GM12874 (cell line): ENCODE measurements at regions not wholly inside any gene's neighbourhood (a gene's known extent, or its start where the extent isn't known, plus 50 kb on each side); places are given as distances from the start of the nearest gene placed in this dataset.

Source experiments
- TF ChIP-seq, protein P1 (sequence below): IDR thresholded peaks from 2 replicates; pipeline ENCODE4 v1.5.1; 2011; ENCODE audit warnings: low read depth, mild to moderate bottlenecking, control low read depth, low read length, moderate library complexity; ENCODE audit not compliant: insufficient read depth

DNA sequence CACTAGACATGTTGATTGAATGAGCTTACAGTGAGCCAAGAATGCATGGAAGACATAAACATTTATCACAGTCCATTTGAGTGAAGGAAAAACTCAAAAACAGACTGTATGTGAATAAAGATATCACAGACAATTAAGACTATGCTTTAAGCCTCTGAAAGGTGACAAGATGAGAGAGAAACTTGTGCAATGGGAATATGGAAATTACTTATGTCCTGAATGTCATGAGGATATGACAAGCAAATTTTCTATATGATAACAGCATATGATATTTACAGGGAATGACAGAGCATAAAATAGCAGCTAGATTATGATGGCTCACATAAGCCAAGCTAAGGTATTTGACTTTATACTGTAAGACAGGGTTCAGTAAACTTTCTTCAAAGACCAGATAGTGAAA, 1153.1 kb upstream of the USP15 start:
- TF ChIP-seq, protein P1, sequence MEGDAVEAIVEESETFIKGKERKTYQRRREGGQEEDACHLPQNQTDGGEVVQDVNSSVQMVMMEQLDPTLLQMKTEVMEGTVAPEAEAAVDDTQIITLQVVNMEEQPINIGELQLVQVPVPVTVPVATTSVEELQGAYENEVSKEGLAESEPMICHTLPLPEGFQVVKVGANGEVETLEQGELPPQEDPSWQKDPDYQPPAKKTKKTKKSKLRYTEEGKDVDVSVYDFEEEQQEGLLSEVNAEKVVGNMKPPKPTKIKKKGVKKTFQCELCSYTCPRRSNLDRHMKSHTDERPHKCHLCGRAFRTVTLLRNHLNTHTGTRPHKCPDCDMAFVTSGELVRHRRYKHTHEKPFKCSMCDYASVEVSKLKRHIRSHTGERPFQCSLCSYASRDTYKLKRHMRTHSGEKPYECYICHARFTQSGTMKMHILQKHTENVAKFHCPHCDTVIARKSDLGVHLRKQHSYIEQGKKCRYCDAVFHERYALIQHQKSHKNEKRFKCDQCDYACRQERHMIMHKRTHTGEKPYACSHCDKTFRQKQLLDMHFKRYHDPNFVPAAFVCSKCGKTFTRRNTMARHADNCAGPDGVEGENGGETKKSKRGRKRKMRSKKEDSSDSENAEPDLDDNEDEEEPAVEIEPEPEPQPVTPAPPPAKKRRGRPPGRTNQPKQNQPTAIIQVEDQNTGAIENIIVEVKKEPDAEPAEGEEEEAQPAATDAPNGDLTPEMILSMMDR = no peak

DNA sequence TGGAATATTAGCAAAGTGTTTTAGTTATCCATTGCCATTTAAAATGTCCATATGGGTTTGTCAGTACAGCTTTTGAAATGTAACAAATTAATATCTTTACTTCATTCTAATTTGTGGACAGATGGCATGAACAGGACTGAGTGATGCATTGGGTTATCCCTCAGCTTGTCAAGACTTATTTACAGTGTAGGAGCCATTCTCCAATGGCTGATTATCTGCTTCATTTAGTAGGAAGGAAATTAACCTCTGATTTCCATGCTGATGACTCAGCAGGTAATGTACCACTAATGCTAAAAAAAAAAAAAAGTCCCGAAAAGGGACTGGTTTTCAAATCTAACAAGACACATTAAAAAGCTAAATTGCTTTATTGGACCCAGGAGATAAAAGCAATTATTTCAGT, 1149.0 kb upstream of the USP15 start:
- TF ChIP-seq, protein P1 = no peak

DNA sequence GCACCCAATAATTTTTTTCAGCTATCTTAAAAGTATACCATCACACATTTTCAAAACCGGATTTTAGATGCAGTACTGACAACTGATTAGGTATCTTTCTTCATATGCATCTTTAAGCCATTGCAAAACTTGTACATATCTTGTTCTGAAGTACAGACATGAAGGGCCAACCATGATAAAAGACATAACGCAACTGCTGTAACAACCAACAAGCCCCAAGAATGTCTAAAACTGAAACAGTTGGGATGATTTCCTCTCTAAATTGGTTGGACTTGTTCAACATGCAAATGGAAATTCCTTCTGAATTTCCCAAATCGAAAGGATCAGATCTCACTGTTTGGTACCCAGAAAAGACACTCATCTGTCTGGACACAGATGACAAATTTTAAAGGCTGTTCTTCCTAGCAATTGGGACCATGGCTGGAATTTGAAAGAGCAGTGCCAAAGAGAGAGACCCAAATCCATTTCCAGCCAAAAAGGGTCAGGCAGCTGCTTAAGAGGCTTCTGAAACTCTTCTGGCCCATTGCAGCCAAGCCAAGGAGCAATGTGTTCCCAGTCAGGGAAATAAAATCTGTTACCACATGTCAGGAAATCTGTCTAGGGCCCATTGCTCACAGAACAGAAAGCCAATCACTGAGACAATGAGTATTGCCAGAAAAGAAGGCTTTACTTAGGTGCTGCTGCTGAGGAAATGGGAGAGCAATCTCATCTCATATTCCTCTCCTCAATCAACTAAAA, 1122.4 kb upstream of the USP15 start:
- TF ChIP-seq, protein P1 = no peak

DNA sequence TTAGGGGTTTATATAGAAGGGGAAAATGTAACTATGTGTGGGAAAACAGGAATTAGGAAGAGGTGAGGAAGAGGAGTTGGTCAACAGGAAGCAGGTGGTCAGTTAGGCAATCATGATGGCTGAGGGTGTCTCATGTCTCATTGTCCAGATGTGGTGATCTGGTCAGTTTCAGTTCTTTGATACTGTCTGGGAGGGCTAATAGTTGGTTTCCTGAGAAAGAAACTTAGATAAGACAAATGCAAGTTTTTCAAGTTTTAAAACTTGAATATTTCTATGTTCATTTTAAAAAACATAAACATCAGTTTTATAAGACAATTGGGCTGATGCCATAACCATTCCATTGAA, 1121.8 kb upstream of the USP15 start:
- TF ChIP-seq, protein P1 = no peak

DNA sequence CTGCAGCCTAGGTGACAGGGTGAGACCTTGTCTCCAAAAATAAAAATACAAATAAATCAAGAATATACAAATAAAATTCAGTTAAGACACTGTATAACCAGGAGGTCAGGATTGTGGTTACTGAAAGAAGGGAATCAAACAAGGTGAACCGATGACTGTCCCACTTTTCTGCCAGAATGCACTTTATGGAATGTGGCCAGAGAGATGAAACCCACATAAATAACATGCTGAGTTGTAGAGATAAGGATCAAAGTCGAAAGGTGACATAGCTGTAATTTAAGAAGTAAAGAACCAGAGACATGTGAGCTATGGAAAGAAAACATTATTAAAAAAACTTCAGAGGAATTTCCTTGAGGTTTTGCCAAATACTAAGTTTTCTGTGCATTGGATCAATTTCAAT, 1098.2 kb upstream of the USP15 start:
- TF ChIP-seq, protein P1 = no peak

DNA sequence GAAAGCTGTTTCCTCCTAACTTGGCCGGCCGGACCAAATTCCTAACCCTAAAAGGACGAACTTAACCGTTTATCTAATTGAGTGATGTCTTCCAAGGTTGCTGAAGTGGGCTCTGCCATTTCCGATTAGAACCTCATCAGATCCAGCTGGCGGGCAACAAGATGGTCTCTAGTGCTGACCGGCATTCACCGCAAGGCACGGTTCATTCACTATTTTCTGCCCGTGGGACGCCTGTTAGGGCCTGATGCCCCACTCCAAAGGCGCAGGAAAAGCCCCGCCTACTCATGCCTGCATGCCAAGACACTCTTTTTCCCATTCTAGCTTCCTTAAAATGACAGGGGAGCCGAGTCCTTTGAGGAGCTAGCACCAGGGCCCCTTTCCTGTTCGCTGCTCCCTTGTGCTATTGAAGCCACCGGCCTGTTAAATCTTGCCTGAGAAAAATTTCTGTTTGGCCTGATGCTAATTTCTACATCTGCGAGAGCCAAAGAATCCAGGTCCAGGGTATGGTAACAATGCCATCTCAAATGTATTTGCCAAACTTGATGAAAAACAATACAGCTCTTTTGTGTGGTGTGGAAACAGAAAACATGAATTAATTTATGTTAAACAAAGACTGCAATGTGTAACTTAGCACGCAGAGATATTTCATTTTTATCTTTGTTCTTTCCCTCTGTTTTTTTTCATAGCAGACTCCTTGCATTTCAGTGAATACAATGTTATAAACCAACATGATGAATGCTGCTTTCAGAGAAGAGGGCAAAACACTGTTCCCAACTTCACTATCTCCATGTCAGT, 1071.2 kb upstream of the USP15 start:
- TF ChIP-seq, protein P1 = no peak

DNA sequence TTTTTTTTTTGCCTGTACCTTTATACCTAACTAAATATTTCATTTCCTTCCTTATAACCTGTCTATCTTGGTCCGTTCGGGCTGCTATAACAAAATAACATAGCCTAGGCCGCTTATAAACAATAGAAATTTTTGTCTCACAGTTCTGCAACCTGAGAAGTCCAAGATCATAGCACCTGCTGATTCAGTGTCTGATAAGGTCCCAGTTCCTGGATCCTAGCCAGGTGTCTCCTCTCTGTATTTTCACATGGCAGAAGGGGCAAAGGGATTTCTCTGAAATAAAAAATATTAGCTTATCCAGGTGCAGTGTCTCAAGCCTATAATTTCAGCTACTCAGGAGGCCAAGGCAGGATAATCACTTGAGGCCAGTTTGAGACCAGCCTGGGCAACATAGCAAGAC, 1046.6 kb upstream of the USP15 start:
- TF ChIP-seq, protein P1 = no peak
